HG03469 (cell line): ENCODE measurements at regions not wholly inside any gene's neighbourhood (a gene's known extent, or its start where the extent isn't known, plus 50 kb on each side); places are given as distances from the start of the nearest gene placed in this dataset.
A peak's percentile ranks its signal among the peaks of the same experiment; 100 is the strongest.

Experiments used
- ATAC-seq: cut with Tn5 transposase; IDR thresholded peaks from one replicate; pipeline ENCODE4 v1.9.1; 2021; ENCODE audit warnings: mild to moderate bottlenecking, moderate library complexity, moderate number of reproducible peaks; ENCODE audit not compliant: unreplicated experiment

DNA sequence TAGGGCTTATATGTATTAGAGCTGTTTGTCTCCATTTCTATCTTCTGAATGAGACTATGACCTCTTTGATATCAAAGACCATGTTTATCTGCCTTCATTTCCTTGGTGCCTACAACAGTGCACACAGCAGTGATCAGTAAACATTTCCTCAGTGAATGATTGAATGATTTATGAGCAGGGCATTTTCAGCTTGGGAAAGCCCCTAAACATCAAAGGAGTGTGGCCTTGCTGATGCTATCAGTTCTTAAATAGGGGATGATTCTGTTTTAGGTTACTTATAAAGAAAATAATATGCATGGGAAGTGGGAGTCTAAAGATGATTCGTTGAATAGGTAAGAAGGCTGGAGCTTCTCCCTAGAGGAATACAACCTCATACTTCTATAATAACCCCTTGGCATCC is 425.3 kb downstream of the ZNF521 start:
- ATAC-seq: no peak

- no peak for ATAC-seq
Observed at GRCh38 chr18:24928301-24928878, 423.6 kb downstream of the ZNF521 start.

DNA sequence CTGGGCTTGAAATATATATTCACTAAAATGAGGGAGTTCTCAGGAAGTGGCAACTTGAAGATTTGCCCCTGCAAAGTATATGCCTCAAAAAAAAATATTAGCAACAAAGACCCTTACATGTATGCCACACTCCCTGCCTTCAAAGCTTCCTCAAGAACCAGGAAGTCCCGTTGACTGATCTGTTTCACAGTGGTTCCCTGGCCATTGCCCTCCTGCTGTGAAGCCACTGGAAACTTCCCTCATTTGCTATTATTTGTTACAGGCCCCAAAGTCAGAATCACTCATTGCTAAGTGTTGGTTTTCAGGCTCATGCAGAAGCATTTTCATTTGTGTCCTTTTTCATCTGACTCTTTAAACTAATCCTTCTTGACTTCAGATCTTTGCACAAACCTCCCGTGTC is 421.5 kb downstream of the ZNF521 start:
- ATAC-seq: no peak

DNA sequence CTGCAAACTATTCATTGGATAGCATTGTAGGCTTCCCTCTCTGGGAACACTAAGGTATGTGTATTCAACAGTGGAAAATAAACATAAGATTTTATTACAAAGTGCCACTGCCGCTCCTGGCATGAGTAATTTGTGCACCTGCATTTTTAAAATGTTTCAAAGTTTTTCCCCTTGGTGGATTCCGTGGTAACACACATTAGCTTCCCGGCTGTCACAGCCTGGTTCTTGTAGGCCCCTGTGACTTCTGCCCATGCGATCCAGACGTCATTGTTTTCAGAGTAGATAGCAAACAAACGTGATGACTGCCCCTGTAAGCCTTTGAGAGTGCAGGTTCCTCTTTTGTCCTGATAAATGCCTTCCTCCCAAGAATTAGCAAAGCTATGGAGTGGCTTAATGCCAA is 421.0 kb downstream of the ZNF521 start:
- no peak for ATAC-seq

- ATAC-seq: no peak
Observed at GRCh38 chr18:24933345-24933744, 418.6 kb downstream of the ZNF521 start.

- ATAC-seq: no peak
Observed at GRCh38 chr18:24934258-24934932, 417.6 kb downstream of the ZNF521 start.

GRCh38 chr18:24935008-24935407 is 417.0 kb downstream of the ZNF521 start:
- ATAC-seq: no peak

- no peak for ATAC-seq
Observed at GRCh38 chr18:24935896-24936295, 416.1 kb downstream of the ZNF521 start.

- no peak for ATAC-seq
Observed at GRCh38 chr18:24936691-24937090, 415.3 kb downstream of the ZNF521 start.

DNA sequence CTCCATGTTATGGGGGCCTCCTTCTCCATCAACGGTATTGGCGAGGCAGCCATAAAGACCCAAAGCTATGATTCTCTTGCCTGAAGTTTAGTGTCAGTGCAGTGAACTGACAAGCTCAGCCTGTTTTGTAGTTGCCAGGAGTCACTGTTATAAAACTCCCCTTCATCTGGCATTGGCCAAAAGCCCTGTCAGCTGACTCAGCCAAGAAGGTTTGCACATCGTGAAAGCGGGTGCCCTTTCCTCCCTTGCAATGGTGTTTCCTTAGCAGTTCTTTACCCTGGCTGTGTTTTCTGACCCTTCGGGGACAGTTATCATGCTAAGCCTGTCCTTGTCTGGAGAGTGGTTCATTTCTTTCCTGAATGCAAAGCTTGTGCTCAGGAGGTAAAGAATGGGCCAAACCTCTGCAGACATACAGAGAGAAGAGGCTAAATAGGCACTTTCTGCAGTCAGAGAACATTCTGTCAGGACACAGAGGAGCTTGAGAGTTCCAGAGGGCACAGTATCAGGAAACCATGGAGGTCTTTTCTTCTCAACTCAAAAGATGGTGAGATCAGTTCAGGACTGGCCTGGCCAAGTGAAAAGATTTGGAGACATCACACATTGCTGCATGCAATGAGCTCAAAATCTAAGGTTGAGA is 414.2 kb downstream of the ZNF521 start:
- ATAC-seq: no peak

- ATAC-seq: no peak
Observed at GRCh38 chr18:24940416-24940815, 411.6 kb downstream of the ZNF521 start.

DNA sequence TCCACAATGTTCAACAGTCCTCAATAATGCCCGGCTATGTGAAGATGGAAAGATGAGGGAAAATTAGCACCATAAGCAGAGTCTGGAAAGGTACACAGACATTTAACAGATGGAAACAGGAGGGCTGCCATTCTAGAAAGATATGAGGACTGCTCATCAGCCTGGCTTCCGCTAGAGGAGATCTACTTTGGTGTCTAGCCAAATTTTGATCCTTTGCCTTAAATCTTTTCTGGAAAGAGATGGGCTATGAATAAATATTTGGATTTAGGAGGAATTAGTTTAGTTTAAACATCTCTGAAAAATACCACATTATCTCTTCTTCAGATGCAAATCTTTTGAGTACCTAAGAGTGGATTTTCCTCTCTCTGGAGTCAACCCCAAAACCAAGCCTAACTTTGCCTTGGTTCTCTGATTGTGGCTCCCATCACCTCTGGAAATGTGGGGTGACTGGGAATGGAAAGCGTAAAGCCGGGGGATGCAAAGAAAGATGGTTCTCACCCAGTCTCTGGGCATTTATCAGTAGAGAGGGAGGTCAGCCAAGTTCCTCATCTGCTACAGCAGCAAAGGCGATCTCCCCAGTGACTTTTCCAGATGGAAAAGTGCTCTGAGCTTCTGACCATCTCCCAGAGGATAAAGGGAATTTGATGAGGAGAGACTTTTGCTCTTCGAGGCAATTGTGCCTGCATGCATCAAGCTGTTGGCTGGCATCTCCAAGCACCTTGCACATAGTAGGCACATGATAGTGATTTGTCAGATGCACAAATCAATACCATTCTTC is 410.6 kb downstream of the ZNF521 start:
- no peak for ATAC-seq

DNA sequence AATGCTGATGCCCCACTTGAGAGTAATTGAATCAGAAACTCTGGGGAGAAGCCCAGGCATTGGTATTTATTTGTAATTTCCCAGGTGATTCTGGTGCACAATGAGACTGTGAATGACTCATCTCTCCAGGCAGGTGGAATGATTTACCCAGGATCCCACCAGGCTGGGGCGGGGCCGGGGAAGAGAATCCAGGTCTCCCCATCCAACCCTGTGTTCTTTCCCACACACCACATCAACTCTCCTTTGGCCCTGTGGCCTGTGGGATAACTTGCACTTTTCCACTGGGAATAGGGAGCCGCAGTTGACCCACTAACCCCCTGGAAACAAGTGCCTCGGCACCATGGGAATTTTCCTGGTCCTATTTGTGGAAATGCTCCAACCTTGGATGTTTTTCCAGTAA is 409.8 kb downstream of the ZNF521 start:
- ATAC-seq: no peak

- no peak for ATAC-seq
Observed at GRCh38 chr18:24947521-24948305, 404.3 kb downstream of the ZNF521 start.

GRCh38 chr18:24949908-24950307 is 402.1 kb downstream of the ZNF521 start:
- no peak for ATAC-seq

DNA sequence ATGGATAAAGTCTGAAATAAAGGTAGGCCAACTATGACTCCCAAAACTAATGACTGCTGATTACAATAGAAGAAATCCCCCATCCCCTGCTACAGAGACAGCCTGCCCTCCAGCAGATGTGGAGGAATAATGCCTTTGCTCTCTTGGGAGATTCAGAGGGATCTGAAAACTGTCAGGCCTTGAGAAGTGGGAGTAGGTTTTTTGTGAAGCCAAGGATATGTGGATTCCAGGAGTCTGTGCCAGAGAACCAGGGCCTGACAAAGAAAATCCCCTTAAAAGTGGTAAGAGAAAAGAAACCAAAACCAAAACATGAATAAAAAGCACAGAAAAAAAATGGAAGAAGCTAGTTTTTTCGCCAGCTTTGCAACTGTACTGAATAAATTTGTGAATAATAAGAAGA is 397.6 kb downstream of the ZNF521 start:
- no peak for ATAC-seq

DNA sequence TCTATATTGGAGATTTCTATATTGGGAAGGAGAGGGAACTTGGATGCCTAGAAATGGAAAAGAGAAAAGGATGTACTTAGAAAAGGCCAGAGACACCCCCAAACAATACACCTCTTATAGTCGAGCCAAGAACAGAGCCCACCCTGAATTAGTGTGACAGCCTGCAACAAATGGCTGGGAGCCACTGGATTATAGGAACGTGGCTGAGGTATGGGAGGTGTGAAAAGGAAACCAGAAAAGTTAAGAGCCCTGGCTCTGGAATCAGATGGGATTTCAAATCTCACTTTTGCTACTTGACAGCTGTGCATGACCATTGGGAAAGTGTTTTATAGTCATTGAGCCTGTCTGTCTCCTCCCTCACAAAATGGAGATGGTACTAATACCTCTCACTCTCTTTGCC is 394.0 kb downstream of the ZNF521 start:
- no peak for ATAC-seq

DNA sequence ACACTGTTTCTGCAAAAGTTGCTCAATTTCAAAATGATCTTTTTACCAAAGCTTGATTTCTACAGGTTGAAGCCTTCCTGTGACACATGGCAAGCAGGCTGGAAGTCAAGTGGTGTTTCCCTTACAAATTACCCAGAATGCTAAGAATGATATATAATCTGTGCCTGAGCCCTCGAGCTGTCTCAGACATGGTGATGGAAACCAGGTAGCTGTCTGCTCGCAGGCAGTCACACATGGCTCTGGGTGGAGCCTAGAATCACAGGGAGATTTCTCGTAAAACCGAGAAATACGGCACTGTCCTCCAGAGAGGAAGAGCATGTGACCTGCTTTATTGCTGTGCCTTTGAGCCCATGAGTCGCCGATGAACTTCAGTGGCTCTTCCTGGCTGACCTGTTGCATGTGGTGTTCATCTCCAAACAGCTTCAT is 392.9 kb downstream of the ZNF521 start:
- ATAC-seq: no peak

DNA sequence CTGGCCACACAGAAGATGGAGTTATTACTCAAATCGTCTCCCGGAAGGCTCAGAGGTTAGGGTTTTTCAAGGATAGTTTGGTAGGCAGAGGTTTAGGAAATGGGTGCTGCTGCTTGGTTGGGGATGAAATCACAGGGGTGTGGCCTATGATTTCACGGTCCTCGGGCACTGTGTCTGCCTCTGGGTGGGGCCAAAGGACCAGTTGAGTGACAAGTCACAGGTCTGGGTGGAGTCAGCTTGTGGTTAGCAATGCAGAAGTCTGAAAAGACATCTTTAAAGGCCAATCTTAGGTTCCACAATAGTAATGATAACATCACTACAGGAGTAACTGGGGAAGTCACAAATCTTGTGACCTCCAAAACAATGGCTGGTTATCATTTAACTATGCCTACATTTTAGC is 387.8 kb downstream of the ZNF521 start:
- ATAC-seq: peak; percentile 91

DNA sequence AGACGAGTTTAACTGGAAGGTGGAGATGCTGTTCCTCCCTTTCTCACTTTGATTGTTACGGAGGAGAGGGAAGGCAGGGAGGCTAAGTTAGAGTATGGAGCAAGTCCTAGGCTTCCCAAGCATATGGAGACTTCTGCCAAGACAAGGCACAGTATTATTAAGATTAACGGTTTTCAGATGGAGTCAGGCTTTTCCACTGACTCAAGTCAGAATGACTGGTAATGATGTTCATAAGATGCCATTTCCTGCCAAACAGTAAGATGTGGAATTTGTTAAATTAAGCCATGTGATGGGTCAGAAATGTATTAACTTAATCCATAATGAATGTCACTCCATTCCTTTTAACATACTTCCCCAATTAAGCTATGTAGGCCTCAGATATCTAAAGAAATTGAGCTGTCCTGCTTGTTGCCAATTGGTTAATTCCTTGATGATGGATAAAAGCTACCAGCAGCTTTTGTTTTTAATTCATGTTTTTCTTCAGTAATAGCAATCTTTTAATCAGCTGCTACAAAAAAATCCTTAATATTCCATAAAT is 383.7 kb downstream of the ZNF521 start:
- ATAC-seq: no peak

- no peak for ATAC-seq
Observed at GRCh38 chr18:24972577-24972976, 379.4 kb downstream of the ZNF521 start.
